ENCODE measurements at regions not wholly inside any gene's neighbourhood (a gene's known extent, or its start where the extent isn't known, plus 50 kb on each side); places are given as distances from the start of the nearest gene placed in this dataset.

DNA sequence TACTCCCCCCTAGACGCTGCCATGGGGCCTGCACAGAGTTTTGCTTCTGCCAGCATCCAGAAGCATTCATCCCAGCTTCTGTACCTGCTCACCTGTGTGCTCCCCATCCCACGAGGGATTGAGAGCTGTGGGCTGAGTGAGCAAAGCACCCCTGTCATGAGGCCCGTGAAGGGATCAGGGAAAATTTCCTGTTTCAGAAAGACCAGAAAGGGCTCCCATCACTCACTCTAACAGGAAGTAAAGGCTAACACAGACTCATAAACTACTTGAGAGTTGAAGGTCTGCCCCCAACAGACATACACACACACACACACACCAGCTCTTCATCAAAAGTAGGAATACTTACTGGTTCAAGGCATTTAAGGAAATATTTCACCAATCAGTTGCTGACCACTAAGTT lies 256.5 kb upstream of the NT5E start:
- DNase-seq (ENCODE audit: low read depth), result no peak

- DNase-seq (ENCODE audit: low read depth), result no peak
Observed at GRCh38 chr6:85192596-85192995, 257.3 kb upstream of the NT5E start.

DNA sequence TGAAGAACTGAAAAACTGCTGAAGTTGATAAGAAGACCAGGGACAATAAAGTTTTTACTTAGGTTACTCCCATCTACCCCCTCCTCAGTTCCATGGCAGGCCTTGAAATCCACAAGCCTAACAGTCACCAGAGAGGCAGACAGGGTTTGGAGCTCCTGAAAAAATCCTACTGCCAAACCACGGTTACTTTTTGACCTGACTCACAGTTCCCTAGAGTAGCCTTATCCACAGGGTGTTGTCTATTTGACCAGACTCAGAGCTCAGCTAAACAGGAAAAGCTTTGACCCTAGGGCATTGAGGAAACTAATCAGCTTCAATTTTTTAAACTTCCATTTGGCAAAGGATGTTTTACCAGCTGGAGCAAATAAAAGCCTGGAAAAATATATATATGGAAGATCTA lies 257.7 kb upstream of the NT5E start:
- no peak for DNase-seq (ENCODE audit: low read depth)

DNA sequence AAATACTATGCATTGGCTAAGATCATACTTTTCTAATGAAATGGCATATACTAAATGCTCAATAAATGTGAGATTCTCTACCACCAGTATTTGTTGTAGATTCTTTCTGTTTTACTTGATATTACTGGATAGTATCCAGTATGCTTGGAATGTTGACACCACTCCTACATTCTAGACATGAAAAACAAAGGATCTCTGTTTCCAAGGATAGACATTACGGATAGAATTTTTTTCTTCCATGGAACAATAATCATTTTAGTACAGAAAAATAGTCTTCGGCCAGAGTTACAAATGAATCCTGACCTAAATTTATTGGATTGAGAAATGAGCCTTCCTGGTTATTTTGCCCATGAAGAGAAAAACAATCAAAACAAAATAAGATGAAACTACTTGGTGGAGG lies 258.2 kb upstream of the NT5E start:
- no peak for DNase-seq (ENCODE audit: low read depth)

DNA sequence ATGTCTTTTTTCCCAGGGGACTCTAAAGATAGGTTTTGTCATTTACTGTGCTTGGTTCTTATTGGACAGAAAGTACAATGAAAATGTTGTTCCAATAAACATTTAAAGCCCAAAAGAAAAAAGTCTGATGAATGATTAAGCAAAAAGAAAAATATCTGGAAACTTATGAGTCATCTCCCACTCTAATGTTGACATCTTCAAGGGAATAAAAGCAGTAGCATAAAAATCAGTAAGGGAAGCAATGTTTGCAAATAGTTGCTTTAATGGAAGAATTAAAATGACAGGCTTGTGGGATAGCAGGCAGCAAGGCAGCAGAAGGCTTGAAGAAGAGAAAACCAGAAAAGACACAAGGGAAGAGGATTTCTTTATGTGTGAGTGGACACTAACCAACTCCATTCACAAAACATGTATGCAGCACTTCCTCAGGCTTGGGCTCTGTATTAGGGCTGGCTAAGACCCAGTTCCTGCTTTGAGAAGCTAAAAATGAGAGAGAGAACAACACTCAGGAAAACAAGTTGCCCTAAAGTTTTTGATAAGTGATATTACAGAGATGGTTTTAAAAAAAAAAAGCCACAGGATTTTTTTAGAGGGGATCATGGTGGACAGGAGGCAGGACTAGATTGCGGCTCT lies 263.2 kb upstream of the NT5E start:
- no peak for DNase-seq (ENCODE audit: low read depth)

GRCh38 chr6:85185977-85186376 lies 263.9 kb upstream of the NT5E start:
- no peak for DNase-seq (ENCODE audit: low read depth)

DNA sequence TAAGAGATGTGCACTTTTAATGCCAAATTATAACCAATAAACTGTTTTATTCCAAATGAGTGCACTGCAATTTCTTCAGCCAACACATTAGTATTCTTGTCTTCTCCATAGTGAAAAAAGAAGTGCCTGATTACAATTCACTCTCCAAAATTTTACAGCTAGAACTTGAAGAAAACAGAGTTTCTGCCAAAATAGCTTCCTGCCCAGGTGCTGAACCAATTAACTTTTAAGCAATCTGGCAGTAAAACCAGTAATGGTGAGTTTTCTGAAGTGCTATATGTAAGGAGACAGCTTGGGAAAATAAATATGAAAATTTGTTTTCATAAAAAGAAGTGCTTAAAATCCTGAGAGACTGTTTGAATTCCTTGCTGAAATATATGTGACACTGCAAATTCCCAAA lies 266.0 kb upstream of the NT5E start:
- DNase-seq (ENCODE audit: low read depth), result no peak

- no peak for DNase-seq (ENCODE audit: low read depth)
Observed at GRCh38 chr6:85172705-85173104, 277.2 kb upstream of the NT5E start.

DNA sequence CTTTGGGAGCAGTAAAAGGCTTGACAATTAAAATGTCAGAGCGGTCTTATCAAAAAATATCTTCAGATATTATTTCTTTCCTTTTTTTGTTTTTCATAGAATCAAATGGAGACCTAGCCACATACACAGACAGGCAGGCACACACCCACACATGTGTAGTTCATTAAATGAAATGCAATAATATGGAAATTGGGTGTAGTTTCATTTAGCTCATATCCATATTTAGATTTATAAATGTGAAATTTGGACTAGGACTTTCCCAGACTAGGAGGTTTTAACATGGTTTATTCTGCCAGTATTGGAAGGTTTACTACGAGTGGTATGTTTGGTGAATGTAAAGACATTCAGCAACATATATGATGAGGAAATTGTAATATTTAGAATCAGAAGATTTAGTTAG lies 277.7 kb upstream of the NT5E start:
- DNase-seq (ENCODE audit: low read depth), result no peak

DNA sequence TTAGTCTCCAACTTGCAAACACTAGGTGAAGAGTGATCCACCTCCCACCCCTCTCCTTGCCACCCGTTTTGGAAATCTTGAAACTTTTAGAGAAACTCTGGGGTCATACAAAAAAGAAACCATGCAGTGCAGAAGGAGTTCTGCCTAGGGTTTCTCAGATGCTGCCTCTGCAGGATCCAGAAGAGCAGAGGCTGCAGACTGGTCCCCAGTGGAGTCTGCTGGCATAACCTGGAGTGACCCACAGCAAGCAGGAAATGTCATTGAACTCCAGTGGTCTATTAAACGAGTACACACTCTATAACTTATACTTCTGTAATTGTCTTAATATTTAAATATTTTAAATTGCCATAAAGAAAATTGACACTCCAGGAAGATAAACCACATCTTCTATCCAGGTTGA lies 280.7 kb upstream of the NT5E start:
- DNase-seq (ENCODE audit: low read depth), result no peak

DNA sequence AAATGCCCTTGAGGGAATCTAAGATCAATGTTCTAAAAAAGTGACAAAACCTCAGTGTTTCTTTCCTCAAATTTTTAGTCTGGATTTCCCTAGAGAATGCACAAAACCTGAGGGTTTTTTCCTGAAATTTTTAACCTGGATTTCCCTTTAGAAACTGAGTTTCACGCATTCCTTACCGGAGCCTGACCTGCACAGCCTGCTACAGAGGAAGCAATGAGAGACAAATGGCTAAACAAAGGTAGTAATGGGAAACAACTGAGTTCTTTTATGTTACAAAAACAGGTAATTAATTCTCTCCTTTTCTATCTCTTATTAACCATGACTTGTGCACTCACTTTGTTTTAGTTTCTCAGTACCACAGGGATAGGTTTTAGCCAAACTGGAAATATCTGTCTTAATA lies 281.7 kb upstream of the NT5E start:
- no peak for DNase-seq (ENCODE audit: low read depth)

DNA sequence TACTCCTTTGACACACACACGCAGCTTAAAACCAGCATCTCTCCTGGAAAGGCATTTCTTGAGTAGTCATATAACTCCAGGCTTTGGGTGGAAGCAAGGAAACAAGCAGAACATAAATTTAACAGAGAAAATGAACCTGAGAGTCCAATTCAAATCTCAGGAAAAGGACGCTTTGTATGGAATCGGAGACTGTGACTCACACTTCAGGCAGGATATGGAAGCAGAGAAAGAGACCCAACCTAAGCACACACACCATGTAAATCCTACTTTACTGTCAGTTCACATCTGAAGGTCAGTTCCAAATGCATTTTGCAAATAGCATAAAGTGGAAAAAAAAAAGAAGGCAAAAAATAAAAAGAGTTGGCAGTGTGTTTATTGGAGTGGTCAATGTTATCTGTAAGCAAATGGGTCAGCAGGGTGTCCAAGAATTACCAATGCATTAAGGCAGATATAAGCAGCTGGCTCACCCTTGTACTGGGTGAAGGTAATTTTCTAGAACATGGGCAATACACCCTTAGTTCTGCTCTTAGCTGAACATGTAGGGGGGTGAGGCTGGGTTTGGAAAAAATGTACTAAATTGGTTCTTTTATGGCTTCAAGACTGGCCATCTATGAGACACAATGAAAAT lies 283.7 kb upstream of the NT5E start:
- no peak for DNase-seq (ENCODE audit: low read depth)

DNA sequence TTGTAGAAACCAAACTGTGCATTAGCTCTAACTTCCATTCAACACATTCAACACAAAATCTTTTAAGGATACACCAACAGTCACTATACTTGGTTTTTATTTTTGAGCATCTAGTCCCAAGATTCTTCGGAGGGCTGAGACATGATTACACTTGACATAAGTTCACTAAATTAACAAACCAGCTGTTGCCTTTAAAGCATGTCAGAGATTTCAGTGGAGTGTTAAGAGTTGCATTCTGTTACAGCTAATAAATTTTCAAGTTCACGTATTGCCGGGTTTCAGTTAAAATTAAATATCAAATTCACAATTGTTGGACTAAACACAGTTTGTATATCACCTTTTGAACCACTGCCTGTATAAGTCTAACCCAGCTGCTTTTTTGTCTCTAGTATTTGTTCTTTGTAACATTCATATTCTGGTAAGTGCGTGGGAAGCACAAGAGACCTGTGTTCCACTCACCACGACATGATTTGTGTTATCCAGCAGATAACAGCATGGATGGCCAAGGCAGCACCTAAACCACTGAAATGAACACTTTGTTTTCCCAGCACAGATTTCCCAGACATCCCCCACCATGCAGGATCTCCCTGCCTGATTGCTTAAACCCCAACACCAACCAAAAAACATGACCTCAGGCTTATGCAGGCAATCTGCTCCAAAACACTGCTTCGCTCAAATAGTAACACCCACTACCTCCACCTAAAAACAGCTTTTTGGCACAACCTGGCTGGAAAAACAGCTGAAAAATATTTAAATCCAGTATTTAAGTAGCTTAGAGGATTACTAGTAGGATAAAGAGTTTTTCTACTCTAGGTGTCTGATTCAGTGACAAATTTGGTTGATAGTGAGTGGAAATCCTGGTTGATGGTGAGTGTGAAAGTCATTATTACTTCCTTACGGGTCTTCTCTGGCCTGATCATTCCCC lies 286.5 kb upstream of the NT5E start:
- DNase-seq (ENCODE audit: low read depth), result no peak

DNA sequence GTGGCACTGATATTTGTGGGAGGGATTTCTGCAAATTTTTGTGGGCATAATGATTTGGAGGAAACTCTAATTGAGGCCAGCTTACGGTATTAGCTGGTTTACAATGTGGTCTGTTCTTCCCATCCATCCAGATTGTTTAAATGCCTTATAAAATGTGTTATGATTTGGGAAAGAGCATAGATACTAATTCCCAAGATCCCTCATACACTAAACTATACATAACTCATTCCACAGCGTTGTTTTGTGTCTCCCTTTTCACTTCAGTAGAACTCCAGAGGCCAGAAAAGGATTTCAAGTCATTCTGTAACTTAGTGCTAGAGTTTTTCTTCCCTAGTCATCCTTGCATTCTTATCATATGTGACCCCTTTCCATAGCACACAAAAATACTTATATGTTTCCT lies 292.6 kb upstream of the NT5E start:
- DNase-seq (ENCODE audit: low read depth), result no peak

DNA sequence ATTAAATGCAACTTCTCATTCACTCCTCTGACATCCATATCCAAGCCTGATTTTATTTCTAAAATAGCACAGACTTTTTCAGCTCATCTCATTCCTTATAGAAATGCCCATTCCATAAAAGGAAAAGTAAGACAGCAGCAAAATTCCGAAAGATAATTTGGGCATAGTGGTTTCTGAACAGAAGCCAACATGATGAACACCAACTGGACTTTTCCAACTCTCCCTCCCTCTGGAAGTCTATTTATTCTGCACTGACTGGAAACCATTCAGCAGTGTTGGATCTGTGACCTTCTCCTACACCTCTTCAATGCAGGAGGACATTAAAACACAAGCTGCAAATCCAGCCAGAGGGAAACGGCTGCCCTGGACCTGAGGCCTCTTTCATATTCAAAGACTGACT lies 306.2 kb upstream of the NT5E start:
- DNase-seq (ENCODE audit: low read depth), result no peak

GRCh38 chr6:85137865-85138264 lies 312.0 kb upstream of the NT5E start:
- no peak for DNase-seq (ENCODE audit: low read depth)

- no peak for DNase-seq (ENCODE audit: low read depth)
Observed at GRCh38 chr6:85136310-85136709, 313.6 kb upstream of the NT5E start.

- no peak for DNase-seq (ENCODE audit: low read depth)
Observed at GRCh38 chr6:85135376-85136094, 314.3 kb upstream of the NT5E start.

GRCh38 chr6:85134172-85134571 lies 315.7 kb upstream of the NT5E start:
- no peak for DNase-seq (ENCODE audit: low read depth)

- no peak for DNase-seq (ENCODE audit: low read depth)
Observed at GRCh38 chr6:85132091-85132490, 317.8 kb upstream of the NT5E start.

GRCh38 chr6:85130743-85131142 lies 319.1 kb upstream of the NT5E start:
- no peak for DNase-seq (ENCODE audit: low read depth)

- no peak for DNase-seq (ENCODE audit: low read depth)
Observed at GRCh38 chr6:85129881-85130280, 320.0 kb upstream of the NT5E start.

DNA sequence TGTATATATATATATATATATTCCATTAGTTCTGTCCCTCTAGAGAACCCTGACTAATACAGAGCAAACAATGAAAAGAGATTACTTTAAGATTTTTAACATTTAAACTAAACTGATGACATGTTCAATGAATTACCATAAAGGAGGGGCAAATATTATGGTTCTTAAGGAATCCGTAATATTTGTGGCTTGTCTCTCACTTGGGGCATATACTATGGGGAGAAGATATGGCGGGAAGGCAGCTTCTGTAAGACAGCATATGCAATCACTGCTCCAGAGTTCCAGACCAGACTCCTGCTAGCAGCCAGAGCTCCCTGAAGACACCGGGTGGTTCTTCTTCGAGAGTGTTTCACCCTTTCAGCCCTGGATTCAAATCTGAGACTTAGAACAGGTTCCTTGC lies 321.1 kb upstream of the NT5E start:
- no peak for DNase-seq (ENCODE audit: low read depth)

All from HS-27A (cell line).